DOHH2 (cell line): ENCODE measurements at regions not wholly inside any gene's neighbourhood (a gene's known extent, or its start where the extent isn't known, plus 50 kb on each side); places are given as distances from the start of the nearest gene placed in this dataset.

Source experiments
- H3F3A ChIP-seq: fragments of 200-600 bp; sonication (generic), shearing (Covaris generic); 2 replicates; pipeline ENCODE4 v1.6.0; 2016; ENCODE audit warnings: antibody characterized with exemption, mild to moderate bottlenecking; ENCODE audit not compliant: control insufficient read depth, insufficient read depth
- H3K27ac ChIP-seq: fragments of 200-600 bp; sonication (generic); 2 replicates; pipeline ENCODE4 v1.5.1; 2014; ENCODE audit warnings: low read depth, mild to moderate bottlenecking, low read length, moderate library complexity
- H3K27me3 ChIP-seq: fragments of 200-600 bp; sonication (generic); 2 replicates; pipeline ENCODE4 v1.6.1; 2014; ENCODE audit warnings: mild to moderate bottlenecking, low read length, mixed read lengths; ENCODE audit not compliant: control insufficient read depth
- H3K36me3 ChIP-seq: fragments of 200-600 bp; sonication (generic); 2 replicates; pipeline ENCODE4 v1.6.1; 2014; ENCODE audit warnings: mild to moderate bottlenecking, low read length, moderate library complexity, mixed read lengths; ENCODE audit not compliant: control insufficient read depth
- H3K4me1 ChIP-seq: fragments of 200-600 bp; sonication (generic); 2 replicates; pipeline ENCODE4 v1.6.1; 2014; ENCODE audit warnings: mild to moderate bottlenecking, low read length, mixed read lengths; ENCODE audit not compliant: control insufficient read depth
- H3K4me2 ChIP-seq: fragments of 200-600 bp; sonication (generic); 2 replicates; pipeline ENCODE4 v1.6.0; 2014; ENCODE audit warnings: mild to moderate bottlenecking, low read length, moderate library complexity
- H3K4me3 ChIP-seq: fragments of 200-600 bp; sonication (generic); 2 replicates; pipeline ENCODE4 v1.5.1; 2014; ENCODE audit warnings: mild to moderate bottlenecking, low read length, mixed read lengths
- H3K79me2 ChIP-seq: fragments of 200-600 bp; sonication (generic); 2 replicates; pipeline ENCODE4 v1.6.1; 2014; ENCODE audit warnings: mild to moderate bottlenecking, low read length, mixed read lengths; ENCODE audit not compliant: control insufficient read depth
- H3K9me2 ChIP-seq: fragments of 200-600 bp; sonication (generic); replicated peaks from 2 replicates; pipeline ENCODE4 v1.6.1; 2014; ENCODE audit warnings: mild to moderate bottlenecking, low read length, mixed read lengths; ENCODE audit not compliant: control insufficient read depth
- H3K9me3 ChIP-seq: fragments of 200-600 bp; sonication (generic); 2 replicates; pipeline ENCODE4 v1.6.1; 2014; ENCODE audit warnings: antibody characterized with exemption, low read length, mixed read lengths; ENCODE audit not compliant: control insufficient read depth, insufficient read depth
- H4K20me1 ChIP-seq: fragments of 200-600 bp; sonication (generic); 2 replicates; pipeline ENCODE4 v1.6.0; 2014; ENCODE audit warnings: low read depth, mild to moderate bottlenecking, antibody characterized with exemption, low read length, moderate library complexity; ENCODE audit not compliant: control insufficient read depth, insufficient read depth
- EZH2phosphoT487 ChIP-seq: fragments of 200-600 bp; sonication (generic); IDR thresholded peaks from 2 replicates; pipeline ENCODE4 v1.6.1; 2017; ENCODE audit warnings: borderline replicate concordance, mild to moderate bottlenecking, antibody characterized with exemption, low read length, moderate library complexity, mixed read lengths
- TF ChIP-seq, protein P1 (sequence below): fragments of 200-600 bp; sonication (generic); IDR thresholded peaks from one replicate; pipeline ENCODE4 v1.5.1; 2014; ENCODE audit warnings: antibody characterized with exemption, mild to moderate bottlenecking, low read depth, low read length; ENCODE audit not compliant: poor library complexity, severe bottlenecking

DNA sequence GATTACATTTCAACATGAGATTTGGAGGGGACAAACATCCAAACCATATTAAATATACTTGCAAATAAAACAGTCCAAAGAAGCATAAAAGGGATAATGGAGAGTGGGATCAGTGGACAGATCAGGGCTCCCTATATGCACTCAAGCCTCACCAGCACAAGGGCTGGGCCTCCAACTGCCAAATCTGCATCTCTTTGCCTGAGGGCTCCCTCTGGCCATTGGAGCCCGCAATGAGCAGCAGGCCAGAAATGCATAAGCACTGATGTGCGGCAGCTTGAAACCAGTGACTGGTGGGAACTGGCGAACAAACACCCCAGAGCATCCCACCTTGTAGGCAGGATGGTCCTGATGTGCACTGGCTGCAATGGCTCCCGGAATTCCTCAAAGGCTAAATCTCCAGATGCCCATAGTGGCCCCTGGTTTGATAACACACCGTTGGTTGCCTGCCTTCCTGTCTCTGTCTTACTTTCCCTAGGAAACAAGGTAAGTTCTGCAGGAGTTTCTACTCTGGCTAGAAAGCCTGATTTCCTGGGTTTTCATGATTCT is 55.9 kb upstream of the POMGNT2 start:
- H3K27ac ChIP-seq = no peak overlapping the region
- TF ChIP-seq EZH2phosphoT487 = no peak
- TF ChIP-seq, protein P1, sequence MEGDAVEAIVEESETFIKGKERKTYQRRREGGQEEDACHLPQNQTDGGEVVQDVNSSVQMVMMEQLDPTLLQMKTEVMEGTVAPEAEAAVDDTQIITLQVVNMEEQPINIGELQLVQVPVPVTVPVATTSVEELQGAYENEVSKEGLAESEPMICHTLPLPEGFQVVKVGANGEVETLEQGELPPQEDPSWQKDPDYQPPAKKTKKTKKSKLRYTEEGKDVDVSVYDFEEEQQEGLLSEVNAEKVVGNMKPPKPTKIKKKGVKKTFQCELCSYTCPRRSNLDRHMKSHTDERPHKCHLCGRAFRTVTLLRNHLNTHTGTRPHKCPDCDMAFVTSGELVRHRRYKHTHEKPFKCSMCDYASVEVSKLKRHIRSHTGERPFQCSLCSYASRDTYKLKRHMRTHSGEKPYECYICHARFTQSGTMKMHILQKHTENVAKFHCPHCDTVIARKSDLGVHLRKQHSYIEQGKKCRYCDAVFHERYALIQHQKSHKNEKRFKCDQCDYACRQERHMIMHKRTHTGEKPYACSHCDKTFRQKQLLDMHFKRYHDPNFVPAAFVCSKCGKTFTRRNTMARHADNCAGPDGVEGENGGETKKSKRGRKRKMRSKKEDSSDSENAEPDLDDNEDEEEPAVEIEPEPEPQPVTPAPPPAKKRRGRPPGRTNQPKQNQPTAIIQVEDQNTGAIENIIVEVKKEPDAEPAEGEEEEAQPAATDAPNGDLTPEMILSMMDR = no peak
- H3K4me3 ChIP-seq = no peak overlapping the region
- no peak overlapping the region for H3K4me2 ChIP-seq
- H3K27me3 ChIP-seq = peaks cover 7% of the 10 kb centered on the region; the same call in 1 of the 2 replicates
- no peaks in the 10 kb centered on the region for H3F3A ChIP-seq
- H3K79me2 ChIP-seq = no peaks in the 10 kb centered on the region
- no peaks in the 10 kb centered on the region; the same call in 1 of the 2 replicates for H3K9me3 ChIP-seq
- no peaks in the 10 kb centered on the region for H4K20me1 ChIP-seq
- H3K9me2 ChIP-seq = no peaks in the 10 kb centered on the region
- H3K36me3 ChIP-seq = no peaks in the 10 kb centered on the region
- no peaks in the 10 kb centered on the region for H3K4me1 ChIP-seq

GRCh38 chr3:43160664-43161063 is 54.8 kb upstream of the POMGNT2 start:
- Histone ChIP-seq H3K4me3 (no peak overlapping the region), H3K9me3 (no peaks in the 10 kb centered on the region), H3K27me3 (peaks cover 7% of the 10 kb centered on the region; the same call in 1 of the 2 replicates), H3F3A (no peaks in the 10 kb centered on the region), H3K36me3 (no peaks in the 10 kb centered on the region), H3K27ac (no peak overlapping the region), H3K4me1 (no peaks in the 10 kb centered on the region), H3K4me2 (no peak overlapping the region), H3K9me2 (no peaks in the 10 kb centered on the region), H4K20me1 (no peaks in the 10 kb centered on the region), H3K79me2 (no peaks in the 10 kb centered on the region)
- TF ChIP-seq EZH2phosphoT487 = no peak
- TF ChIP-seq, protein P1 = no peak

DNA sequence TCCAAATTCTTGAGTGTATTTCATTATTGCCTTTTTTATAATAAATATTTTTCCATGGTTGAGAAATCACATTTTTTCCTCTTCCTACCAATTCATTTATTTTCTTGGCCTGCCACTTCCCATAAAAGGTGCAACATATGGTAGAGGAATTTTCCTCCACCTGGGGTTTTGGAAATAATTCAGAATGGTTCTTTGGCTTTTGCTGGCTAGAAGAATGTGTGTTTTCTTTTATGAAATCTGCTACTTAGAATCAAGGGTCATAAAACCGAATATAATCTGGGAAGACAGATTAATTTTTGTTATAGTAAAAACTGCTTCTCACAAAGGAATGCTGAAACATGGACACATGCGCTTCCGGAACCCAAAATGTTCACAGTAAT is 54.0 kb upstream of the POMGNT2 start:
- Histone ChIP-seq H3K4me1 (no peaks in the 10 kb centered on the region), H3K4me3 (no peak overlapping the region), H3F3A (no peaks in the 10 kb centered on the region), H3K36me3 (no peaks in the 10 kb centered on the region), H3K4me2 (no peak overlapping the region), H3K79me2 (no peaks in the 10 kb centered on the region), H3K9me3 (no peaks in the 10 kb centered on the region), H3K27me3 (peaks cover 7% of the 10 kb centered on the region; the same call in 1 of the 2 replicates), H3K27ac (no peak overlapping the region), H3K9me2 (no peaks in the 10 kb centered on the region), H4K20me1 (no peaks in the 10 kb centered on the region)
- TF ChIP-seq, protein P1 = no peak
- TF ChIP-seq EZH2phosphoT487 = no peak
